ENCODE measurements at regions not wholly inside any gene's neighbourhood (a gene's known extent, or its start where the extent isn't known, plus 50 kb on each side); places are given as distances from the start of the nearest gene placed in this dataset.

DNA sequence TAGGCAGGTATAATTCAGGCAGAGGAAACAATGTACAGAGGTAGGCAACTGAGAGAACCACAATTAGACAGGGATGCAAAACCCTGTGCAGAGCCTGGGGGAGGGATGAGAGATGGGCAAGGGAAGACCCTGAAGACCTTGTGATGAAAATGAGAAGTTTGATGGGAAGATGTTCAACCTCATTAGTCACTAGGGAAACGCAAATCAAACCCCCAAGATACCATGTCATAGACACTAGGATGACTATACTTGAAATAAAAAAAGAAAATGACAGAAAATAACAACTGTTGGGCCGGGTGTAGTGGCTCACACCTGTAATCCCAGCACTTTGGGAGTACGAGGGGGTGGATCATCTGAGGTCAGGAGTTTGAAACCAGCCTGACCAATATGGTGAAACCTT lies 813.1 kb downstream of the CDH11 start:
- Mint-ChIP-seq H3K27ac (no peak overlapping the region), H3K36me3 (no peaks in the 10 kb centered on the region), H3K27me3 (ENCODE audit: low read depth) (peaks cover 11% of the 10 kb centered on the region), H3K9me3 (peaks cover 10% of the 10 kb centered on the region), H3K4me3 (no peak overlapping the region), H3K4me1 (no peaks in the 10 kb centered on the region)
- TF ChIP-seq, protein P1, sequence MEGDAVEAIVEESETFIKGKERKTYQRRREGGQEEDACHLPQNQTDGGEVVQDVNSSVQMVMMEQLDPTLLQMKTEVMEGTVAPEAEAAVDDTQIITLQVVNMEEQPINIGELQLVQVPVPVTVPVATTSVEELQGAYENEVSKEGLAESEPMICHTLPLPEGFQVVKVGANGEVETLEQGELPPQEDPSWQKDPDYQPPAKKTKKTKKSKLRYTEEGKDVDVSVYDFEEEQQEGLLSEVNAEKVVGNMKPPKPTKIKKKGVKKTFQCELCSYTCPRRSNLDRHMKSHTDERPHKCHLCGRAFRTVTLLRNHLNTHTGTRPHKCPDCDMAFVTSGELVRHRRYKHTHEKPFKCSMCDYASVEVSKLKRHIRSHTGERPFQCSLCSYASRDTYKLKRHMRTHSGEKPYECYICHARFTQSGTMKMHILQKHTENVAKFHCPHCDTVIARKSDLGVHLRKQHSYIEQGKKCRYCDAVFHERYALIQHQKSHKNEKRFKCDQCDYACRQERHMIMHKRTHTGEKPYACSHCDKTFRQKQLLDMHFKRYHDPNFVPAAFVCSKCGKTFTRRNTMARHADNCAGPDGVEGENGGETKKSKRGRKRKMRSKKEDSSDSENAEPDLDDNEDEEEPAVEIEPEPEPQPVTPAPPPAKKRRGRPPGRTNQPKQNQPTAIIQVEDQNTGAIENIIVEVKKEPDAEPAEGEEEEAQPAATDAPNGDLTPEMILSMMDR (IDR thresholded peaks at IDR 0.05; ENCODE audit: unreplicated experiment), result no peak
- no peak for DNase-seq (ENCODE audit: low spot score in 2 of 2, unreplicated experiment in 2 of 2)

DNA sequence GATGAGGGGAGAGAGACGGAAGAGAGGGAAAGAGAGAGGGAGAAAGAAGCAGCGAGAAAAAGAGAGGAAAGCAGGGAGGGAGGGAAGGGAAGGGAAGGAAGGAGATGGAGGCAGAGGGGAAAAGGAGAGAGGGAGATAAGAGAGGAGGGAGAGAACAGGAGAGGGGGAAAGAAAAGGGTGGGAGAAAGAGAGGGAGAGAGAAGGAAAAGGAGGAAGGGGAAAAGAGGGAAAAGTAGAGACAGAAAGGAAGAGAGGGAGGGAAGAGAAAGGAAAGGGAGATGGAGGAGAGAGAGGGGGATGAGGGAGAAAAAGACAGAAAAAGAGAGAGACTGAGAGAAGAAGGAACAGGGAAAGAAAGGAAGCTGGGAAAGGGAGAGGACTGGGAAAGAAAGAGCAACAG lies 814.4 kb downstream of the CDH11 start:
- Mint-ChIP-seq H3K9me3 (peaks cover 10% of the 10 kb centered on the region), H3K4me1 (no peaks in the 10 kb centered on the region), H3K36me3 (no peaks in the 10 kb centered on the region), H3K27me3 (ENCODE audit: low read depth) (peaks cover 11% of the 10 kb centered on the region), H3K27ac (no peak overlapping the region), H3K4me3 (no peak overlapping the region)
- TF ChIP-seq, protein P1 (IDR thresholded peaks at IDR 0.05; ENCODE audit: unreplicated experiment), result no peak
- DNase-seq (ENCODE audit: low spot score in 2 of 2, unreplicated experiment in 2 of 2), result no peak

DNA sequence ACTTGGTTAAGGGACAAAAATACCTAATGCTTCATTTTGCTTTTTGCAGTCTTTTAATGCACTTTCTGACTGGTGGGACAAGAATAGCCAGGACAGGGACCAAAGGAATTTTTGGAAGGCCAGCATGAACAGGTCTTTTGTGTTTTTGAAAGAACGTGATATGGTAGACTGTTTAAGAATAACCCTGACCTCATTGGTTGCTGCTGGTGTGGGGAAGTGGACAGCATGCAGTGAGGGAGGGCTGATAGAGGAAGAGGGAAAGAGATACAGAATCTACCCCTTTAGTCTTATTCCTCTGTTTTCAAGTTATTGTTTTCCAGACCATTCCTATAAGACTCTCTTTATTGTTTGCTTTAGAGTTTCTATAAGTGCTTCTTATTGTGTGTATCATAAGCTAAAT lies 816.2 kb downstream of the CDH11 start:
- H3K4me1 Mint-ChIP-seq, result no peaks in the 10 kb centered on the region
- TF ChIP-seq, protein P1 (IDR thresholded peaks at IDR 0.05; ENCODE audit: unreplicated experiment), result no peak
- peaks cover 10% of the 10 kb centered on the region for H3K9me3 Mint-ChIP-seq
- H3K27me3 Mint-ChIP-seq (ENCODE audit: low read depth), result peaks cover 11% of the 10 kb centered on the region
- no peak overlapping the region for H3K4me3 Mint-ChIP-seq
- no peaks in the 10 kb centered on the region for H3K36me3 Mint-ChIP-seq
- H3K27ac Mint-ChIP-seq, result no peak overlapping the region
- DNase-seq (ENCODE audit: low spot score in 2 of 2, unreplicated experiment in 2 of 2), result no peak

DNA sequence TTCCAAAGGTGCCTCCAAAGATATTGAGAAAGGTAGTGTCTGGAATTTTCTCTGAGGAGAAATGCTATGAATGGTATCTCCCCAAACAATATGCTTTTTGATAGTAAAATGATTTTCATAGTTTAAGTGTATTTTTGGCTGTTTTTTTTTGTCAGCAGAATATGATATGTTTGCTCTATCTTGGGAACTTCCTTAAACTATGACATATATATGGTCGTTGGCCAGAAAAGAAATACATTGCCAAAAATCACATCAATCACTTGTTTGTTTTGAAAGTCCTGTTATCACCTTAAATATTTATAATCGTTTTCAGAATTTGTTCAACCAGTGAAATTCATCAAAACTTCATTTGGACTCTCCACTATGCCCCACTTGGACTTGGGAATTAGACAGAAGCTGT lies 816.9 kb downstream of the CDH11 start:
- no peak overlapping the region for H3K4me3 Mint-ChIP-seq
- TF ChIP-seq, protein P1 (IDR thresholded peaks at IDR 0.05; ENCODE audit: unreplicated experiment), result no peak
- no peaks in the 10 kb centered on the region for H3K4me1 Mint-ChIP-seq
- H3K27me3 Mint-ChIP-seq (ENCODE audit: low read depth), result peaks cover 11% of the 10 kb centered on the region
- H3K36me3 Mint-ChIP-seq, result no peaks in the 10 kb centered on the region
- peaks cover 10% of the 10 kb centered on the region for H3K9me3 Mint-ChIP-seq
- no peak overlapping the region for H3K27ac Mint-ChIP-seq
- DNase-seq (ENCODE audit: low spot score in 2 of 2, unreplicated experiment in 2 of 2), result no peak

DNA sequence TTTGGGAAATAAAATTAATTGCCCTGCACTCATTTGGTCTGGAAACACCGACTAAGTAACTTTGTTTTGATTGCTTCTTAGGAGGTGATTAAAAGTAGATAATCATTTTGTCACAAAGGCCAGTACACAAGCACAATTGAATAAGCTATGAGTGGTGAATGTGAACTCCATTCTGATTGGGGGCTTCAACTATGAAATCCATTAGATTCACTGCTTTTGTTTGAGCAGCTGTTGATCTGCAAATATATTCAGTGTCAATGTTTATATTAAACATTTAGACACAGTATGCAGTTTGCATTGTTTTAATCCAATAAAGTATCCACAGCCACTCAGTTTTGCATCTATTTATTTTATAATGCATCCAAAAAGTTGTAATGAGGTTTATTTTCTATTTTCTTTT lies 817.5 kb downstream of the CDH11 start:
- H3K4me1 Mint-ChIP-seq, result no peaks in the 10 kb centered on the region
- TF ChIP-seq, protein P1 (IDR thresholded peaks at IDR 0.05; ENCODE audit: unreplicated experiment), result no peak
- peaks cover 6% of the 10 kb centered on the region for H3K9me3 Mint-ChIP-seq
- H3K27me3 Mint-ChIP-seq (ENCODE audit: low read depth), result peaks cover 11% of the 10 kb centered on the region
- H3K36me3 Mint-ChIP-seq, result no peaks in the 10 kb centered on the region
- no peak for DNase-seq (ENCODE audit: low spot score in 2 of 2, unreplicated experiment in 2 of 2)
- H3K27ac Mint-ChIP-seq, result no peak overlapping the region
- no peak overlapping the region for H3K4me3 Mint-ChIP-seq

Measured in mesothelial cell of epicardium (in vitro differentiated cells).